ENCODE measurements at regions not wholly inside any gene's neighbourhood (a gene's known extent, or its start where the extent isn't known, plus 50 kb on each side); places are given as distances from the start of the nearest gene placed in this dataset.

GRCh38 chr11:116631201-116631600, 141.6 kb downstream of the BUD13 start:
- Histone ChIP-seq H3K36me3 (no peaks in the 10 kb centered on the region), H3K9me3 (no peaks in the 10 kb centered on the region), H3K27me3 (no peaks in the 10 kb centered on the region), H3K4me1 (no peaks in the 10 kb centered on the region), H3K27ac (no peak overlapping the region), H3K4me3 (no peak overlapping the region)
- DNase-seq (no peak), ATAC-seq (no peak)
- in situ Hi-C loops (cut with MboI; ENCODE audit: low sequenced_read_pairs in 4 of 4) (loop anchor here in 2 of 4 donors (10.0 kb wide), 1 partner anchor 176 kb away; no protein-coding TSS in a partner anchor), intact Hi-C loops (cut with DNase I; ENCODE audit: low total_unique reads) (no loop called here)
- TF ChIP-seq CTCF (IDR thresholded peaks at IDR 0.05 in 4 of 5, conservative IDR thresholded peaks at IDR 0.05 in 1 of 5) (no peak), POLR2A (IDR thresholded peaks at IDR 0.05) (no peak)

- Histone ChIP-seq H3K4me3 (no peak overlapping the region), H3K27ac (no peak overlapping the region), H3K4me1 (no peaks in the 10 kb centered on the region), H3K9me3 (no peaks in the 10 kb centered on the region), H3K27me3 (peaks cover 0 to 3% (median 0%) of the 10 kb centered on the region in 3 donors), H3K36me3 (no peaks in the 10 kb centered on the region)
- ATAC-seq (no peak), DNase-seq (no peak)
- TF ChIP-seq CTCF (IDR thresholded peaks at IDR 0.05 in 4 of 5, conservative IDR thresholded peaks at IDR 0.05 in 1 of 5) (no peak), POLR2A (IDR thresholded peaks at IDR 0.05) (no peak)
- in situ Hi-C loops (cut with MboI; ENCODE audit: low sequenced_read_pairs in 4 of 4) (no loop called here), intact Hi-C loops (cut with DNase I; ENCODE audit: low total_unique reads) (no loop called here)
Observed at GRCh38 chr11:116618461-116618860, 154.3 kb downstream of the BUD13 start.

GRCh38 chr11:116615211-116615865, 157.4 kb downstream of the BUD13 start:
- no peaks in the 10 kb centered on the region for H3K9me3 ChIP-seq
- in situ Hi-C loops (cut with MboI; ENCODE audit: low sequenced_read_pairs in 4 of 4) (no loop called here), intact Hi-C loops (cut with DNase I; ENCODE audit: low total_unique reads) (no loop called here)
- H3K4me3 ChIP-seq = no peak overlapping the region
- ATAC-seq = no peak
- no peak for DNase-seq
- H3K27me3 ChIP-seq = peaks cover 0 to 6% (median 0%) of the 10 kb centered on the region in 3 donors
- H3K27ac ChIP-seq = no peak overlapping the region
- no peaks in the 10 kb centered on the region for H3K36me3 ChIP-seq
- no peak for TF ChIP-seq CTCF (IDR thresholded peaks at IDR 0.05 in 4 of 5, conservative IDR thresholded peaks at IDR 0.05 in 1 of 5)
- TF ChIP-seq POLR2A (IDR thresholded peaks at IDR 0.05) = no peak
- H3K4me1 ChIP-seq = no peaks in the 10 kb centered on the region

- in situ Hi-C loops (cut with MboI; ENCODE audit: low sequenced_read_pairs in 4 of 4) (no loop called here), intact Hi-C loops (cut with DNase I; ENCODE audit: low total_unique reads) (no loop called here)
- no peaks in the 10 kb centered on the region for H3K4me1 ChIP-seq
- no peaks in the 10 kb centered on the region for H3K36me3 ChIP-seq
- DNase-seq (no peak), ATAC-seq (no peak)
- no peaks in the 10 kb centered on the region for H3K9me3 ChIP-seq
- H3K27me3 ChIP-seq = peaks cover 0 to 6% (median 0%) of the 10 kb centered on the region in 3 donors
- no peak overlapping the region for H3K4me3 ChIP-seq
- TF ChIP-seq POLR2A (IDR thresholded peaks at IDR 0.05) (no peak), CTCF (IDR thresholded peaks at IDR 0.05 in 4 of 5, conservative IDR thresholded peaks at IDR 0.05 in 1 of 5) (no peak)
- H3K27ac ChIP-seq = no peak overlapping the region
Observed at GRCh38 chr11:116614306-116615210, 158.2 kb downstream of the BUD13 start.

All from gastrocnemius medialis (tissue), 4 donors.